Fibroblast of villous mesenchyme (primary cell): ENCODE measurements at regions not wholly inside any gene's neighbourhood (a gene's known extent, or its start where the extent isn't known, plus 50 kb on each side); places are given as distances from the start of the nearest gene placed in this dataset.
A peak's percentile ranks its signal among the peaks of the same experiment; 100 is the strongest.

Source experiments
- DNase-seq: peaks from one replicate; pipeline ENCODE4 v3.0.0-alpha.2; 2010; ENCODE audit warnings: low read depth
- H3K4me3 ChIP-seq: 2 replicates; pipeline ENCODE4 v1.5.1; 2011; ENCODE audit warnings: low read depth, mild to moderate bottlenecking, low read length
- TF ChIP-seq, protein P1 (sequence below): IDR thresholded peaks from 2 replicates; pipeline ENCODE4 v1.5.1; 2012; ENCODE audit warnings: low read depth, mild to moderate bottlenecking, low read length; ENCODE audit not compliant: insufficient read depth

GRCh38 chr11:8788616-8789015 is 106.0 kb downstream of the RPL27A start:
- no peak overlapping the region for H3K4me3 ChIP-seq
- DNase-seq, result no peak
- TF ChIP-seq, protein P1, sequence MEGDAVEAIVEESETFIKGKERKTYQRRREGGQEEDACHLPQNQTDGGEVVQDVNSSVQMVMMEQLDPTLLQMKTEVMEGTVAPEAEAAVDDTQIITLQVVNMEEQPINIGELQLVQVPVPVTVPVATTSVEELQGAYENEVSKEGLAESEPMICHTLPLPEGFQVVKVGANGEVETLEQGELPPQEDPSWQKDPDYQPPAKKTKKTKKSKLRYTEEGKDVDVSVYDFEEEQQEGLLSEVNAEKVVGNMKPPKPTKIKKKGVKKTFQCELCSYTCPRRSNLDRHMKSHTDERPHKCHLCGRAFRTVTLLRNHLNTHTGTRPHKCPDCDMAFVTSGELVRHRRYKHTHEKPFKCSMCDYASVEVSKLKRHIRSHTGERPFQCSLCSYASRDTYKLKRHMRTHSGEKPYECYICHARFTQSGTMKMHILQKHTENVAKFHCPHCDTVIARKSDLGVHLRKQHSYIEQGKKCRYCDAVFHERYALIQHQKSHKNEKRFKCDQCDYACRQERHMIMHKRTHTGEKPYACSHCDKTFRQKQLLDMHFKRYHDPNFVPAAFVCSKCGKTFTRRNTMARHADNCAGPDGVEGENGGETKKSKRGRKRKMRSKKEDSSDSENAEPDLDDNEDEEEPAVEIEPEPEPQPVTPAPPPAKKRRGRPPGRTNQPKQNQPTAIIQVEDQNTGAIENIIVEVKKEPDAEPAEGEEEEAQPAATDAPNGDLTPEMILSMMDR, result no peak

DNA sequence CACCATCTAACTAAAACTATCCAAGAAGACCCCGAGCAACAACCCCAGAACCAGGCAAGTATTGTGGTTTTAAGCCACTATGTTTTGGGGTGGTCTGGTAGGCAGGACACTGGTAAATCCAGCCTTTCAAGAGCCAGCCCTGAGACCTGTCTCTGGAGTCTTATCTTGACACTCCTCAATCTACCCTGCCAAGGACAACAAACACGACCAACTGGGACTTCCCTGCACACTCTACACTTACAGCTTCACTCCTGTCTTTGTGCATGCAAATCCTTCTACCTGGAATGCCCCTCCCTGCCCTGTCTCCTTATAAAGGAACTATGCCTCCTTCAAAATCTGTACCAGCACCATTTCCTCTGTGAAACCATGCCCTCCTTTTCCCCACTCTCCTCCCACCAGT is 107.3 kb downstream of the RPL27A start:
- TF ChIP-seq, protein P1, result no peak

GRCh38 chr11:8790968-8791367 is 108.4 kb downstream of the RPL27A start:
- TF ChIP-seq, protein P1, result no peak
- no peak for DNase-seq
- no peak overlapping the region for H3K4me3 ChIP-seq

More for the DNA sequence above, 107.3 kb downstream of the RPL27A start:
- no peak overlapping the region for H3K4me3 ChIP-seq
- no peak for DNase-seq

- DNase-seq, result peak; percentile 35
- no peak overlapping the region for H3K4me3 ChIP-seq
- TF ChIP-seq, protein P1, result no peak
Measured at GRCh38 chr11:8792710-8793109, 110.1 kb downstream of the RPL27A start.

DNA sequence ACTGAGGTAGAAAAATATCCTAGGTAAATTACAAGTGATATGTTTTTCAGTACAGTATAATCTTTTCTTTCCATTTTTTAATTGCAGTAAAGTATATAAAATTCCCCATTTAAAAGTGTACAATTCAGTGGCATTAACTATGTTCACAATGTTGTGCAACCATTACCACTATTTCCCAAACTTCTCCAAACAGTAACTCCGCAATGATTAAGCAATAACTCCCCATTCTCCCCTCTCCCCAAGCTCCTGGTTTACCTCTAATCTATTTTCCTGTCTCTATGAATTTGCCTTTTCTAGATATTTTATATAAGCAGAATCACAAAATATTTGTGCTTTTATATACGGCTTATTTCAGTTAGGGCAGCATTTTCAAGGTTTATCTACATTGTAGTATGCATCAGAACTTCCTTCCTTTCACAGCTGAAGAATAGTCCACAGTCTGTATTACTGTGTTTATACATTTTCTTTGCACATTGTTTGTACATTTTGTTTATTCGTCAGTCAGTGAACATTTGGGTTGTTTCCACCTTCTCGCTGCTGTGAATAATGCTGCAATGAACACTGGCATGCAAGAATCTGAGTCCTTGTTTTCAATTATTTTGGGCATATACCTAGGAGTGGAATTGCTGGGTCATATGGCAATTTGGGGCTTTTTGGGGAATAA is 110.7 kb downstream of the RPL27A start:
- H3K4me3 ChIP-seq, result no peak overlapping the region
- TF ChIP-seq, protein P1, result no peak
- DNase-seq, result peak; percentile 86

DNA sequence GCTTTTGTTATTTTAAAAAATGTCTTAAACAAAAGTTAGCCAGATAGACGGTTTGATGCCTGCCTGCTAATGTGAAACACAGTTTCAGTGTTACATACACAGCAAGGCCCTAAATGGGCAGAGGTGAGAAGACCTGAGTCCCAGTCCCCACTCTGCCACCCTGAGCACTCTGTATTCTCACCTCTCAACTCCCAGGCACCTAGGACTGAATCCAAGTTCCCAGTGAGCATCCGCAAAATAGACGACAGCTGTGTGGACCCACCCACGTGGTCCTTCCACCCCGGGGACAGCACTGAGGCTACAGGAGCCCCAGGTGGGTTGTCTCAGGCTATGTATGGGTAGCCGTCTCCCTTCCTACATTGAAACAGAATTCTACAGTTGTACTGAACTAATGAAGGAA is 111.5 kb downstream of the RPL27A start:
- no peak for DNase-seq
- TF ChIP-seq, protein P1, result no peak
- H3K4me3 ChIP-seq, result no peak overlapping the region

DNA sequence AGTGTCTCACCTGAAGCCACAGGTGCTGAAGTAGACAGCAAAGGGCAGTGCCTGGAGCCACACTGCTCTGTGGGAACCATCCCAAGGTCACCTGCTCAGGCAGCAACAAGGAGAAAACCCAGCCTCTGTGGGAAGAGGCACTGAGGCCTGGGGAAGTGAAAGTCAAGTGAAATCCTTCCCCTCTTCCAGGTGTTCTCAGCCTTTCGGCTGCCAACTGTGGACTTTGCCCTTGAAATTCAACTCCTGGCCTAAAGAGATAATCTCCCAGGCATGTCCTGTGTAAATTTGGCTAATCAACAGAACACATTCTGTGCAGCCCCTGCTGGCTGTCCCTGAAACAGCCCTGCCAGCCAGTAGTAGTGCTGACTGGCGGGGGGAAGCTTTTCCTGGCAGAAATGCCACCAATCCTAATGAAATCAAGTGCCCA is 112.1 kb downstream of the RPL27A start:
- no peak overlapping the region for H3K4me3 ChIP-seq
- no peak for DNase-seq
- TF ChIP-seq, protein P1, result peak; percentile 36
